ENCODE measurements at regions not wholly inside any gene's neighbourhood (a gene's known extent, or its start where the extent isn't known, plus 50 kb on each side); places are given as distances from the start of the nearest gene placed in this dataset.

DNA sequence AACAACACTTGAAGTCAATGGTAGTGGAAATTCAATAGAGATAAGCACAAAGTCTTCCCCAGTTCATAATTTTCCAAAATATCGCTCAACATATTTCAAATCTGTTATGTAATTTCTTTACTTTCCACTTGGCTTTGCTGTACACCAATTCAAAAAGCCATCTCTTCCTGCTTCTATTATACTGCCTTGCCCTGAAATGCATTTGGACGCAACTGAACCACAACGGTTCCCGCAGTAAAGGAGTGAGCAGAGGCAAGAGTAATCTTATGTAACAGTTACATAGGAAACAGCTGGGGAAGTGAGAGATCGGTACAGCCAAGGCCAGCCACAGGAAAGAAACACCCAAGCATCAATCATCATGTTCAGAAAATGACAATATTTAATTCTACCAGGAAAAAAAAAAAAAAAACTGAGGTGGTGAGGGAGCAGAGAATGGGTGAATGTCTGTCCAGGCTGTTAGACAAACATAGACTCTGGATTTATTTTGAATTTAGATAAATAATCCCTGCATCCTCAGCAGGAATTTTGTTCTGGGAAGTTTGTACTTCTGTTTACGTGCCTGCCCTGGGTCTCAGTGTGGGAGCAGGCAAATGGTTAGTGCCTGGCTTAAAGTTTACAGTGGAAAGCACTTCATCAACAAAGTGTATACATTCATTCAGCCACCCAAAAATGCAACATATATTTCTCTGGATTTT lies 392.2 kb downstream of the ETS1 start:
- DNase-seq (ENCODE audit: low read depth), result no peak

DNA sequence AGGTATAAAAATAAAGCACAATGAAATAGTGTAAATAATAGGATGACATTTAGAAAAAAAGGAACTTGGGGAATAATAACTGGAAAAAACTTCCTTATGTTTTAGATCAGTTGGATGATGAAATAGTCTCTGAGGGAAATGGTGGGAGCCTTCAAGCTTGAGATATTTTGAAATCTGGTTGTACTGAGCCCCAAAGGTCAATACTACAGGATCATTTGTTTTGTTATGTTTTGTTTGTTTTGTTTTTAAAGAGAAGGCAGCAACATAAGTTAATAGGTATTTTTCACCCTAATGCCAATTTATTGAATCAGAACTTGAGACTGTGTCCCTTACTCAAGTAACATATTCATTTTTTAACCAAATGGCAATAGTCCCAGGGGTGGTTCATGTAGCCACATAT lies 393.1 kb downstream of the ETS1 start:
- DNase-seq (ENCODE audit: low read depth), result peak; percentile 74

DNA sequence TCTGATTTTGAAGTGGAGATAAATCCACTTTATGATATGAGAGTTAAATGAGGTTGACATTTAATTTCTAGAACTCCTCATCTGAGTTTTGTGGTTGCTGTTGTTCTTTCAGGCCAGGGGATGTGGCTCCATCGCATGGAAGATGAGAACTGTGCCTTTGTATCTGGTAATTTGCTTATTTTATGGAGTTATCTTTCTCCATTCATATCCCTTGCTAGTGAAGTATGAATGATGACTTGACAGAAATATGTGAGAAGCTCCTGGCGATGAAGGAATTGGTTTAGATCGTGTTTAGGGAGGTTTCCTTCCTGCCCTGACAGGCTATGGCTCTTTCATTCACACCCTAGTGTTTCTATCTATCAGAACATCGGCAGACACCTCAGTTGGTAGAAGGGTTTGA lies 393.7 kb downstream of the ETS1 start:
- DNase-seq (ENCODE audit: low read depth), result no peak

- DNase-seq (ENCODE audit: low read depth), result no peak
Observed at GRCh38 chr11:128190312-128190711, 397.0 kb downstream of the ETS1 start.

DNA sequence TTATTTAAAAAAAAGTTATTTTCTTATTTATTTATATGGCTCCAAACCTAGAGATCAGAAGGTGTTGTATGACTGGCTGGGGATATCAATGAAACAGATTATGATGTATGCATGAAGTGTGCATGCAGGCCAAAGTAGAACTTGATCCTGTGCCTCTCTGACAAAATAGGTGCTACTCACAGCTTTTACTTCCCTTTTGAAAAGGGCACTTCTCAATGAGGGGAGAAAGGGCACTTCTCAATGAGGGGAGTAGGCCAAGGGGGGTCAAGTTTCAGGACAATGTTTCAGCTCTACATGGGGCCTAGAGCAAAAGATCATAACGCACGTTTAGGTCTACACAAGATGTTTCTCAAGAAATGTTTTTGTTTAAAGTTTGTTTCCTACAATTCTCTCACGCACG lies 397.5 kb downstream of the ETS1 start:
- DNase-seq (ENCODE audit: low read depth), result no peak

GRCh38 chr11:128188346-128189004 lies 398.9 kb downstream of the ETS1 start:
- no peak for DNase-seq (ENCODE audit: low read depth)

- no peak for DNase-seq (ENCODE audit: low read depth)
Observed at GRCh38 chr11:128187835-128188234, 399.5 kb downstream of the ETS1 start.

- DNase-seq (ENCODE audit: low read depth), result no peak
Observed at GRCh38 chr11:128187377-128187776, 400.0 kb downstream of the ETS1 start.

DNA sequence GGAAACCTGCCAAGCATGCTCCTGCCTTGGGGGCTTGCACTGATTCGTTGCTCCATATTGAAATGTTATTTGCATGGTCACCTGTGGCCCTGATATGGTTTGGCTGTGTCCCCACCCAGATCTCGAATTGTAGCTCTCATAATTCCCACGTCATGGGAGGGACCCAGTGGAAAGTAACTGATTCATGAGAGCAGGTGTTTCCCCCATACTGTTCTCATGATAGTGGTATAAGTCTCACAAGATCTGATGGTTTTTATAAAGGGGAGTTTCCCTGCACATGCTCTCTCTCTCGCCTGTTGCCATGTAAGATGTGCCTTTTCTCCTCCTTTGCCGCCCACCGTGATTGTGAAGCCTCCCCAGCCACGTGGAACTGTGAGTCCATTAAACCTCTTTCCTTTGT lies 402.4 kb downstream of the ETS1 start:
- no peak for DNase-seq (ENCODE audit: low read depth)

DNA sequence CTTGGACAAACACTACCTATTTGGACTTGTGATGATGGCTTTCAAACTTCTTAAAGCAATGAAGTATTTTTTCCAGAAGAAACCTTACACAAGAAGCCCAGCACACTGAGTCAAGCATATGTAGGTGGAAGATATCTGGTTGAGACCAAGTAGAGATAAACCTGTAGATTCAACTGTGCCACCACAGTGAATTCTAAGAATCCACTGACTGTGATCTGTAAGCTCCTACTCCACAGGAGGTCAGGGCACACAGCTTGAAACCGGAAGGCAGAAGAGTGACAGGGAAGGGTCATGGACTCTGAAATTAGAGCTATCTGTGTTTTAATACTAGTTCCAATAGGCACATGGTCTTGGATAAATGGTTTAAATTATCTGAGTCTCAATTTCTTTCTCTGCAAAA lies 404.5 kb downstream of the ETS1 start:
- no peak for DNase-seq (ENCODE audit: low read depth)

DNA sequence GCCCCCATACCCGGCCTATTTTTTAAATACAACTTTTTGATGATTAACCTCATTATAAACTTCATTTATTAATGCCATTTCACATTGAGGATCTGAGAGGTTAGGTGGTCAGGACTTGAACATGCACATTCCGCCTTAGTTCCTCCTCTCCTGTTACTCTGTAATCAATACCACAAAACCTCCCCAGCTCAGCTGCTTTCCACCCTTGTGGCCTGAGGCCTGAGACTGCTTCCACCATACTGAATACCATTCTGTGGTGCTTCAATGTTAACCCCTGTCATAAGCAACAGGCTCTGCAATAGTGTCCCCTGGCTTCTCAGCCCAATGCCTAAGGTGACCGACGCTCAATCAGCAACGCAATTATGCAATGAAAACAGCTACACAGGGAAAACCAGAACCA lies 405.4 kb downstream of the ETS1 start:
- DNase-seq (ENCODE audit: low read depth), result no peak

- DNase-seq (ENCODE audit: low read depth), result no peak
Observed at GRCh38 chr11:128181088-128181480, 406.3 kb downstream of the ETS1 start.

DNA sequence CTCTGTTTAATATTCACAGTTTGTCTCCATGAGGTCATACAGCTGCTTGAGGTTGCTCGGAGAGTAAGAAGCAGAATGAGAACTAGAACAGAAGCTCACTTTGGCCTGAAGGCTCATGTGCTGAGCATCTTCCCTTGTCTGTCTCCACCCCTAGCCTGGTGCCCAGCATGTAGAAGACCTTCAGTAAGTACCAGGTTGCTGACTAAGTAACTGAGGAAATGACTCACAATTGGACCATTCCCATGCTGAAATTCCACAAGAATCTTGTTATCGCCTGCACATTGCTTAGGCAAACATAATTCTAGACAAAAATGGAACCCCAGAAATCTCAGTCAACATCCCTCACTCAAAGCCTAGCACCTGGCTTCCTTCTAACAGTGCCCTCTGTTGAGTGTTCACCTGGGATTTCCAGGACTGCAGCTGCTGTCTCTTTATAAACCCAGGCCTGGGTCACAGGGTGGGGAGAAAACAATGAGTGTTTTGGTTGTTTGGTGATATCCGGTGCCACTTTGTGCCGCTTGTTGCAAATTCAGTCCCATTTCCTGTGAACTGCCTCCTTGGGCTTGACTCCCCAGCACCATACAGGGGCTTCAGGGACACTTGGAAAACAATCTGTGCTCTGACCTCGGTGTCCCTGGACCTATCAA lies 406.8 kb downstream of the ETS1 start:
- DNase-seq (ENCODE audit: low read depth), result peak; percentile 88

DNA sequence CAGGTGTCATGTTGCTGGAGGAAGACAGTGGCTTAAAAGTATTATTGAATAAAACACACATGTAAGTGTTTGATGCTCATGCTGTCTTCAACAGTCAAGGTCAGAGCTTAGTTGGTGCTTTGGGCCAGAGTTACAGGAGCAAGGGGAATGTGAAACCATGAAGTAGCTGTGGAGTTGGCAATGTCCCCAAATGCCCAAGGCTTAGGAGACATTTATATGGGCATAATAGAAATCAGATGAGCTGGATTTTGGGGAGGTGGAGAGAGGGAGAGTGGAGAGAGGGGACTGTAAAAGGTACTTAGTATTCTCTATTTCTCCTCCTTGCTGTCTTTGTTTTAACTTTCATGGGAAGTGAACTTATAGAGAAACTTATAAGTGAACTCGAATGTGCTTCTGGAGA lies 407.8 kb downstream of the ETS1 start:
- no peak for DNase-seq (ENCODE audit: low read depth)

- no peak for DNase-seq (ENCODE audit: low read depth)
Observed at GRCh38 chr11:128179039-128179438, 408.3 kb downstream of the ETS1 start.

DNA sequence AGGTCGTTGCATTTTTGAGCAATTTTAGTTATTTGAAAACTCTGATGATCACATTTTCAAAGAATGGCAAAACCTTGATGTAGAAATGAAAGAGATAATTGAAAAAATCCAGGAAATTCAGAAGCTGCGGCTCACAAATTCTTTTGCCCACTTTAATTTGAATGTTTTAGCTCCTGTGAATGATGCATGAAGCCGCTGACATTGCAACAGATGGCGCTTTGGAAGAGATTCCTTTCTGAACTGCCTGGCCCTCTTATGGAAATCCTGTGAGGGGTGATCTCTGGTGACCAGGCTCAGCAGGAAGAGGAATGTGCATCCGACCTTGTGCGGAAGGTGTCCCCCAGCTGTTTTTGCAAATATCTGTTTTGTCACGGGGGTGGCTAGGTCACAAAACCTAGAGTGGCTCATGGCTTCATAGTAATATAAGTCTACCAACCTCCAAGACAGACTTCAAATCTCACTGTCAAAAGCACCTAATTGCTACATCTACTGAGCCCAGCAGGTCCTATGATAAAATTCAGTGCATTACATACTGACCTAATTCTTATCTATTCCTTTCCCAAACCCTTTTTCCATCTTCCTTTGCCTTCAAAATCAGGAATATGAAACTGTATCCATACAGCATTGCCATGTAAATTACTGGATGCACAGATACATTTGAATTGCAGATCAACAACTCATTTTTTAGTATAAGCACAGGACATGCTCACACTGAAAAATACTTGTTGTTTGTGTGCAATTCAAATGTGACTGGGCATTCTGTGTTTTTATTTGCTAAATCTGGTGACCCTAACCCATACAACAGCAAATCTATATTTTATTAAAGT lies 412.7 kb downstream of the ETS1 start:
- DNase-seq (ENCODE audit: low read depth), result peak; percentile 26

DNA sequence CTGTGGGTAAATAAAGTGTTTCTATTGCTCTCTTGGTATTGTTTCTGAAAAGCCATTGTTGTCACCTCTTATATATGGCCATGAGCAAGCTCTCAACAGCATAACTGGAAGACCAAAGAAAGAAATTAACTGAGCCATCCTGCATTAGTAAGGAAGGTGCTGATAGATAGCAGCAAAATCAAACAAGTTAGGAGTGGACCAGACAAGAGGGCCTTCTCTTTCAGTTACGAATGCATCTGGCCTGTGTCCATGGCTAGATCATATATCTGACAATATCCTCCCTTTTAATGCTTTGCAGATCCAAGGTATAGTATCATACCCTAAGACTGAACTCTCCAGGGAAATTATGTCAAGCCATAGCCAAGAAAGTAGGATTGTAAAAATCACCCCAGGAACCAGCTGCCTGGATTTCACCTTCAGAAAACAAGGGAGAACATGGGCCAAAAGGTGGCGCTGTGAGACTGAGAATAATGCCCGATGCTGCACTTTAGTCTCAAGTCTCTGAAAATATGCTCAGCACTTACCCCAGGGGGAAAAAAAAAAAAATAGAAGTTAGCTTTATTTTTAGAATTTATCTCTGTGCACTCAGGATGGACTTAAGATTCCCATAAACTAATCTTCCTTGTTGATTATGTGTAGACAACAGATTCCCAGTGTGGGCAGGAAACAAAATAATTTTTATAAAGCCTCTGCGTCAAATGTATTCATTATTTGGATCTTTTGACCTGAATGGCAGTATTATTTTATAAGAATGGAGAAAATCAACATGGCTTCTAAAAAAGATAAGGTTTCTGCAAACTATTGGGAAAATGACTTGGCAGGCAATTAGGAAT lies 415.1 kb downstream of the ETS1 start:
- DNase-seq (ENCODE audit: low read depth), result peak; percentile 81

- DNase-seq (ENCODE audit: low read depth), result peak; percentile 80
Observed at GRCh38 chr11:128171506-128171905, 415.9 kb downstream of the ETS1 start.

DNA sequence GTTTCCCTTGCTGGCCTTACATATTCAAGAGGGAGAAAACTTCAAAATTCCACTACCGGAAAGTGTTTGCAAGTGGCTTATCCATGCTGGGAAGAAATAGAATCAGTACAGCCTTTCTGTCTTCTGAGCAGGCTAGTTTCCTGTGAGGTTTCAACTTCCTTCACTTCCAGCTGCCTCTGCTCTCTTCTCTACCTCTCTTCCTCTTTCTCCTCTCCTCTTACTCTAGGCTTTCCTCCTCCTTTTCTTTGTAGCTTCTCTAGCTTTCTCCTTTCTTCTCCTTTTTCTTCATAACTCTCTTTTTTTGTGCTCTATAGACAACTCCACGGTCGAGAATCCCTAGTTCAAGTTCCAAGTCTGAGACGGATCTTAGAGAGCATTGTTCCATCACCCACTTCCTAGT lies 421.8 kb downstream of the ETS1 start:
- DNase-seq (ENCODE audit: low read depth), result no peak

- DNase-seq (ENCODE audit: low read depth), result peak; percentile 48
Observed at GRCh38 chr11:128164080-128164741, 423.1 kb downstream of the ETS1 start.

DNA sequence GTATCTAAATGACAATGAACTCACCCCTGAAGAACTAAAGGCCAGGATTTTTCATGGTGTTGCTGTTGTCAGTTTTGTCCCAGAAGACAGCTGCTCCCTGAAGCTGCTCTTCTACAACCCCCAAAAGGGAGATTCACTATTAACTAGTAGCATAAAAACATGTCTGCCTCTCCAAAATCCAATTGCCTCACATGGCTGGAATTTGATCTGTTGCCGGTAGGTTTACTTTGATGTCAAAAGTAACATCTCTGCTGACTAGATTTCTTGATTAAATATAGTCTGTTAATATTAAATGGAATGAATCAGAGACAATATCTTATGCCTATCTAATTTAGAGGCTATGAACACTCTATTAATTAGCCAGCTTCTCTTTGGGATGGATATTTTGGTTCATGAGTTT lies 425.4 kb downstream of the ETS1 start:
- no peak for DNase-seq (ENCODE audit: low read depth)
